IMR-90 (cell line): ENCODE measurements at regions not wholly inside any gene's neighbourhood (a gene's known extent, or its start where the extent isn't known, plus 50 kb on each side); places are given as distances from the start of the nearest gene placed in this dataset.

Experiments
- ATAC-seq: fragments of 200-7000 bp; cut with Tn5 transposase; 2 replicates; pipeline ENCODE4 v1.9.1; 2020; ENCODE audit warnings: low read depth, mild to moderate bottlenecking, moderate library complexity
- BruUV-seq: library from RNA; stranded (reverse); fragments of 400-500 nt; replicated peaks from 2 replicates; lab custom pipeline; 2021; lab: Mats Ljungman, UMichigan
- CTCF ChIA-PET: fragments of 300-600 bp; formaldehyde crosslinking; extraction: SDS; loops from one replicate; lab custom pipeline; 2021; ENCODE audit warnings: antibody characterized with exemption; lab: Yijun Ruan, JAX
- POLR2A ChIA-PET: fragments of 300-600 bp; sonication (Branson Sonifier 250); formaldehyde crosslinking; loops from one replicate; lab custom pipeline; 2022; ENCODE audit warnings: antibody characterized with exemption; ENCODE audit not compliant: unreplicated experiment; lab: Charles Lee
- DNase-seq: peaks from one replicate; pipeline ENCODE4 v3.0.0; 2013
- H2AFZ ChIP-seq: replicated peaks from 2 replicates; pipeline ENCODE3; 2013; ENCODE audit warnings: low read length, mild to moderate bottlenecking; ENCODE audit not compliant: poor library complexity
- H2AK5ac ChIP-seq: 2 replicates; pipeline ENCODE4 v1.6.1; 2013; ENCODE audit warnings: low read depth, low read length, inconsistent platforms
- H2AK9ac ChIP-seq: replicated peaks from 2 replicates; pipeline ENCODE3; 2013; ENCODE audit warnings: mild to moderate bottlenecking, low read depth, low read length, moderate library complexity; ENCODE audit not compliant: poor library complexity
- H2BK120ac ChIP-seq: 2 replicates; pipeline ENCODE4 v1.6.1; 2013; ENCODE audit warnings: low read depth, low read length, inconsistent platforms
- H2BK15ac ChIP-seq: 3 replicates; pipeline ENCODE4 v1.6.1; 2013; ENCODE audit warnings: low read depth, low read length, inconsistent platforms
- H2BK20ac ChIP-seq: 2 replicates; pipeline ENCODE4 v1.6.1; 2013; ENCODE audit warnings: low read depth, mild to moderate bottlenecking, inconsistent platforms, low read length, moderate library complexity
- H2BK5ac ChIP-seq: 2 replicates; pipeline ENCODE4 v1.6.1; 2013; ENCODE audit warnings: mild to moderate bottlenecking, low read depth, low read length, inconsistent platforms; ENCODE audit not compliant: poor library complexity, severe bottlenecking
- H3K14ac ChIP-seq: replicated peaks from 2 replicates; pipeline ENCODE4 v1.6.1; 2013; ENCODE audit warnings: low read depth, low read length, inconsistent platforms
- H3K18ac ChIP-seq: 2 replicates; pipeline ENCODE4 v1.6.1; 2013; ENCODE audit warnings: low read depth, low read length, control low read depth
- H3K23ac ChIP-seq: 2 replicates; pipeline ENCODE4 v1.6.1; 2013; ENCODE audit warnings: low read depth, low read length, inconsistent platforms
- H3K27ac ChIP-seq: 2 replicates; pipeline ENCODE4 v1.5.1; 2013; ENCODE audit warnings: mild to moderate bottlenecking, control low read depth, low read length; ENCODE audit not compliant: insufficient read depth
- H3K27me3 ChIP-seq: 2 replicates; pipeline ENCODE4 v1.6.1; 2013; ENCODE audit warnings: low read length; ENCODE audit not compliant: control insufficient read depth, insufficient read depth
- H3K36me3 ChIP-seq: 2 replicates; pipeline ENCODE4 v1.6.1; 2013; ENCODE audit warnings: low read length, mixed read lengths; ENCODE audit not compliant: control insufficient read depth, insufficient read depth
- H3K4ac ChIP-seq: 2 replicates; pipeline ENCODE4 v1.6.1; 2013; ENCODE audit warnings: low read depth, low read length, inconsistent platforms
- H3K4me1 ChIP-seq: 2 replicates; pipeline ENCODE4 v1.6.1; 2013; ENCODE audit warnings: low read length, mixed read lengths; ENCODE audit not compliant: control insufficient read depth, insufficient read depth
- H3K4me2 ChIP-seq: 2 replicates; pipeline ENCODE4 v1.6.1; 2013; ENCODE audit warnings: low read depth, mild to moderate bottlenecking, control low read depth, low read length, moderate library complexity
- H3K4me3 ChIP-seq: 2 replicates; pipeline ENCODE4 v1.5.1; 2013; ENCODE audit warnings: low read depth, mild to moderate bottlenecking, control low read depth, low read length, moderate library complexity; ENCODE audit not compliant: insufficient read depth
- H3K56ac ChIP-seq: 2 replicates; pipeline ENCODE4 v1.6.1; 2013; ENCODE audit warnings: low read length, inconsistent platforms; ENCODE audit not compliant: insufficient read depth; ENCODE audit errors: extremely low read depth
- H3K79me1 ChIP-seq, 2 experiments: 2 replicates each; pipeline ENCODE4 v1.6.1; 2013; ENCODE audit warnings: low read length in 2 of 2, inconsistent platforms in 1 of 2, low read depth in 1 of 2
- H3K9ac ChIP-seq: 2 replicates; pipeline ENCODE4 v1.6.1; 2013; ENCODE audit warnings: low read depth, low read length, control low read depth
- H3K9me1 ChIP-seq: 2 replicates; pipeline ENCODE4 v1.6.1; 2013; ENCODE audit warnings: low read length, inconsistent platforms; ENCODE audit not compliant: insufficient read depth
- H3K9me3 ChIP-seq: 2 replicates; pipeline ENCODE4 v1.6.1; 2013; ENCODE audit warnings: low read length; ENCODE audit not compliant: control insufficient read depth, insufficient read depth
- H4K20me1 ChIP-seq: 2 replicates; pipeline ENCODE4 v1.6.1; 2013; ENCODE audit warnings: low read length, inconsistent platforms; ENCODE audit not compliant: insufficient read depth
- H4K5ac ChIP-seq: 2 replicates; pipeline ENCODE4 v1.6.1; 2013; ENCODE audit warnings: mild to moderate bottlenecking, low read depth, low read length, control low read depth
- H4K8ac ChIP-seq, 2 experiments: 2 replicates each; pipeline ENCODE4 v1.6.1; 2013; ENCODE audit warnings: low read depth in 2 of 2, low read length in 2 of 2, control low read depth in 1 of 2, inconsistent platforms in 1 of 2
- H4K91ac ChIP-seq: 2 replicates; pipeline ENCODE4 v1.6.1; 2013; ENCODE audit warnings: low read depth, low read length, inconsistent platforms; ENCODE audit not compliant: insufficient read depth
- NFE2L2 ChIP-seq: fragments of 150-350 bp; IDR thresholded peaks from 2 replicates; pipeline ENCODE4 v1.6.1; 2016; ENCODE audit warnings: low read depth, mild to moderate bottlenecking, low read length
- RCOR1 ChIP-seq: IDR thresholded peaks from 2 replicates; pipeline ENCODE4 v1.6.1; 2012; ENCODE audit warnings: mild to moderate bottlenecking, low read length, improper control_type of control experiment; ENCODE audit not compliant: insufficient replicate concordance
- whole genome bisulfite sequencing, 2 experiments: methylation state at CpG; one replicate each; pipeline versions ENCODE4 v1.1.5 to v1.1.7; 2013; ENCODE audit warnings: missing lambda C conversion rate in 2 of 2; ENCODE audit not compliant: insufficient read length in 1 of 2; ENCODE audit errors: extremely low coverage in 2 of 2; 5-methylcytosine and 5-hydroxymethylcytosine counted together
- dilution Hi-C: fragments of 300-500 bp; cut with HindIII; formaldehyde crosslinking; loops from one replicate; pipeline ENCODE4 v1.14.3; 2018; ENCODE audit warnings: low sequenced_read_pairs; ENCODE audit not compliant: unreplicated experiment
- in situ Hi-C: fragments of 300-500 bp; cut with MboI; formaldehyde crosslinking; loops from 3 replicates; pipeline ENCODE4 v1.14.3; 2019; ENCODE audit warnings: low sequenced_read_pairs, inconsistent platforms, mixed read lengths
- intact Hi-C: fragments of 100-400 bp; cut with micrococcal nuclease; formaldehyde crosslinking; loops from 2 replicates; pipeline ENCODE4 v1.10.0; 2022

DNA sequence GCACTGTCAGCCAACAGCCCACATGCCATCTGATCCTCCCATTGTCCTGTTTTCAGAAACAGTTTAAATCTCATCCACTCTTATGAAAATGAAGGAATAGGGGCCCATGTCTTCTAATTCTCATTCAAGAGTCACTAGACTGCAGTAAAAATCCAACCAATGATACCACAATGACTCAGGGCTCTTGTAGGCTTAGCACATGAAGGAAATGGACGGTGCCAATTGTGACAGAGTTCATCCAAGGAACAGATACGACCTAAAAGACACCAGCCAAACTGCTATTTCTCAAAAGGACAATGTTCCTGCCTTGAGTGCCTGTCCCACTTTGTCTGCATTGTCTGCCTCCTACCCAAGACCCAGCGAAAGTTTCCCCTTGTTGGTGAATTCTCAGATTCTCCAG is 204.8 kb upstream of the COX10 start:
- H3K79me1 ChIP-seq = no peaks in the 10 kb centered on the region
- ATAC-seq (no peak; the same call in 1 of the 2 replicates), DNase-seq (peak; percentile 66)
- H2AK5ac ChIP-seq = no peak overlapping the region
- ChIA-PET CTCF (interaction anchor here (0.7 kb wide), 1 partner anchor 78 kb away, joined by 3 read pairs; no protein-coding TSS in a partner anchor), POLR2A (no interaction called here)
- no peak overlapping the region for H3K9ac ChIP-seq
- no peak overlapping the region for H2BK5ac ChIP-seq
- H3K36me3 ChIP-seq = no peaks in the 10 kb centered on the region
- no peak overlapping the region for H3K56ac ChIP-seq
- no peaks in the 10 kb centered on the region for H3K9me3 ChIP-seq
- H3K18ac ChIP-seq = no peak overlapping the region; the same call in 1 of the 2 replicates
- no CpG with 5 or more reads among the region's 3 CpGs for WGBS, 2 experiments
- no peak overlapping the region for H2BK15ac ChIP-seq
- H2BK120ac ChIP-seq = no peak overlapping the region
- no peak overlapping the region for H3K23ac ChIP-seq
- no peak overlapping the region for H4K8ac ChIP-seq
- no peaks in the 10 kb centered on the region for H3K27me3 ChIP-seq
- TF ChIP-seq RCOR1 = no peak
- 0 out of 2 replicates have a peak, but pooled peaks have one; percentile 10 for TF ChIP-seq NFE2L2
- in situ Hi-C loops = no loop called here
- no peak overlapping the region for H3K4ac ChIP-seq
- intact Hi-C loops = no loop called here
- no peak overlapping the region for H2BK20ac ChIP-seq
- no peak overlapping the region for H2AFZ ChIP-seq
- dilution Hi-C loops = no loop called here
- no peak overlapping the region for H4K91ac ChIP-seq
- H4K20me1 ChIP-seq = no peaks in the 10 kb centered on the region
- BruUV-seq = no TSS peak
- peaks cover 2% of the 10 kb centered on the region for H3K4me1 ChIP-seq
- no peaks in the 10 kb centered on the region for H3K9me1 ChIP-seq
- no peak overlapping the region for H4K5ac ChIP-seq
- H3K4me3 ChIP-seq = no peak overlapping the region
- no peak overlapping the region for H2AK9ac ChIP-seq
- H3K4me2 ChIP-seq = no peak overlapping the region
- H3K14ac ChIP-seq = 0 out of 2 replicates have a peak overlapping the region, but pooled peaks have one; percentile 29
- H3K27ac ChIP-seq = no peak overlapping the region
